ENCODE measurements at regions not wholly inside any gene's neighbourhood (a gene's known extent, or its start where the extent isn't known, plus 50 kb on each side); places are given as distances from the start of the nearest gene placed in this dataset.

- no peaks in the 10 kb centered on the region for H3K79me2 ChIP-seq (ENCODE audit: control insufficient read depth, insufficient read depth, low read length)
- intact Hi-C loops (cut with micrococcal nuclease): no loop called here
These were observed 873.6 kb downstream of the LRFN5 start for GRCh38 chr14:42480255-42480654.

More at GRCh38 chr14:42480255-42480654, 873.6 kb downstream of the LRFN5 start:
- dilution Hi-C loops (cut with MboI; ENCODE audit: extremely low pct_ligation_motif_present, low sequenced_read_pairs): no loop called here
- H3K4me3 ChIP-seq (replicated peaks in 1 of 3; ENCODE audit: insufficient read depth in 1 of 3, low read depth in 1 of 3, low read length in 3 of 3): no peak overlapping the region
- no peaks in the 10 kb centered on the region for H3K4me1 ChIP-seq (ENCODE audit: control insufficient read depth, extremely low read depth, insufficient read depth, low read length)
- ChIA-PET POLR2A (no interaction called here), CTCF (no interaction called here)
- H3K9ac ChIP-seq (replicated peaks; ENCODE audit: extremely low read depth, insufficient read depth, low read length): no peak overlapping the region
- no peaks in the 10 kb centered on the region for H3K27me3 ChIP-seq (ENCODE audit: control insufficient read depth in 2 of 2, insufficient read depth in 2 of 2, low read length in 2 of 2)
- no peak overlapping the region for H2AFZ ChIP-seq (ENCODE audit: low read depth, low read length)
- BruUV-seq (replicated peaks): no TSS peak
- no peaks in the 10 kb centered on the region for H3K9me3 ChIP-seq (replicated peaks; ENCODE audit: control insufficient read depth, insufficient read depth, low read length)
- H3K36me3 ChIP-seq (ENCODE audit: control insufficient read depth in 2 of 2, extremely low read depth in 1 of 2, insufficient read depth in 2 of 2, low read length in 2 of 2): no peaks in the 10 kb centered on the region
- DNase-seq (ENCODE audit: low read depth, low spot score) (no peak), FAIRE-seq (no peak)
- no peak overlapping the region for H3K4me2 ChIP-seq (ENCODE audit: insufficient read depth, low read length)
- no peaks in the 10 kb centered on the region for H4K20me1 ChIP-seq (replicated peaks; ENCODE audit: control insufficient read depth, extremely low read depth, insufficient read depth, low read length)
- TF ChIP-seq JUN (IDR thresholded peaks at IDR 0.05; ENCODE audit: borderline replicate concordance, insufficient read depth, insufficient read length, low read depth) (no peak), CTCF (IDR thresholded peaks at IDR 0.05; ENCODE audit: extremely low read depth in 1 of 2, insufficient read depth in 1 of 2, low read depth in 1 of 2, low read length in 2 of 2) (no peak), MAX (IDR thresholded peaks at IDR 0.05; ENCODE audit: insufficient read depth, insufficient read length) (no peak), POLR2A (IDR thresholded peaks at IDR 0.05; ENCODE audit: low read depth, low read length) (no peak), MYC (IDR thresholded peaks at IDR 0.05; ENCODE audit: low read depth, low read length) (no peak), GATA2 (IDR thresholded peaks at IDR 0.05; ENCODE audit: insufficient read depth, insufficient read length, low read depth, low read length) (no peak), EZH2 (IDR thresholded peaks at IDR 0.05; ENCODE audit: borderline replicate concordance, low read depth, low read length, severe bottlenecking) (no peak), POLR2AphosphoS5 (IDR thresholded peaks at IDR 0.05; ENCODE audit: insufficient read depth, low read depth, low read length) (no peak), FOS (IDR thresholded peaks at IDR 0.05; ENCODE audit: borderline replicate concordance, insufficient read depth, low read length) (no peak)
- H3K9me1 ChIP-seq (replicated peaks; ENCODE audit: control insufficient read depth, extremely low read depth, insufficient read depth, low read length): no peaks in the 10 kb centered on the region
- no peak overlapping the region for H3K27ac ChIP-seq (ENCODE audit: insufficient read depth, low read depth, low read length)

All from endothelial cell of umbilical vein (primary cell).